BJ (cell line): ENCODE measurements at regions not wholly inside any gene's neighbourhood (a gene's known extent, or its start where the extent isn't known, plus 50 kb on each side); places are given as distances from the start of the nearest gene placed in this dataset.

ENCODE experiments used
- CTCF ChIA-PET: fragments of 350-600 bp; formaldehyde crosslinking; extraction: SDS; loops from one replicate; lab custom pipeline; 2021; ENCODE audit warnings: antibody characterized with exemption, inconsistent platforms; lab: Yijun Ruan, JAX
- POLR2A ChIA-PET: fragments of 300-600 bp; sonication (Branson Sonifier 250); formaldehyde crosslinking; extraction: SDS; loops from one replicate; lab custom pipeline; 2021; ENCODE audit warnings: antibody characterized with exemption; lab: Charles Lee
- DNase-seq: peaks from one replicate; pipeline ENCODE4 v3.0.0-alpha.2; 2011; ENCODE audit warnings: low read depth
- H3K27me3 ChIP-seq: 2 replicates; pipeline ENCODE4 v1.6.0; 2011; ENCODE audit warnings: low read length; ENCODE audit not compliant: control insufficient read depth, insufficient read depth
- H3K36me3 ChIP-seq: 2 replicates; pipeline ENCODE4 v1.5.1; 2011; ENCODE audit warnings: low read length; ENCODE audit not compliant: control insufficient read depth, insufficient read depth
- H3K4me3 ChIP-seq: 2 replicates; pipeline ENCODE4 v1.5.1; 2011; ENCODE audit warnings: low read depth, mild to moderate bottlenecking, control low read depth, low read length
- CTCF ChIP-seq: IDR thresholded peaks from 2 replicates; pipeline ENCODE4 v1.5.1; 2011; ENCODE audit warnings: low read depth, mild to moderate bottlenecking, control low read depth, inconsistent platforms, low read length, moderate library complexity; ENCODE audit not compliant: insufficient read depth

- ChIA-PET CTCF (no interaction called here), POLR2A (no interaction called here)
- no peak overlapping the region for H3K4me3 ChIP-seq
- TF ChIP-seq CTCF, result no peak
- no peak for DNase-seq
- H3K27me3 ChIP-seq, result no peaks in the 10 kb centered on the region
- H3K36me3 ChIP-seq, result no peaks in the 10 kb centered on the region
Measured at GRCh38 chr5:62707563-62707962, 128.9 kb downstream of the LRRC70 start.

GRCh38 chr5:62707131-62707530 lies 128.5 kb downstream of the LRRC70 start:
- no peak overlapping the region for H3K4me3 ChIP-seq
- TF ChIP-seq CTCF, result no peak
- H3K36me3 ChIP-seq, result no peaks in the 10 kb centered on the region
- CTCF ChIA-PET, result no interaction called here
- POLR2A ChIA-PET, result no interaction called here
- H3K27me3 ChIP-seq, result no peaks in the 10 kb centered on the region
- no peak for DNase-seq

DNA sequence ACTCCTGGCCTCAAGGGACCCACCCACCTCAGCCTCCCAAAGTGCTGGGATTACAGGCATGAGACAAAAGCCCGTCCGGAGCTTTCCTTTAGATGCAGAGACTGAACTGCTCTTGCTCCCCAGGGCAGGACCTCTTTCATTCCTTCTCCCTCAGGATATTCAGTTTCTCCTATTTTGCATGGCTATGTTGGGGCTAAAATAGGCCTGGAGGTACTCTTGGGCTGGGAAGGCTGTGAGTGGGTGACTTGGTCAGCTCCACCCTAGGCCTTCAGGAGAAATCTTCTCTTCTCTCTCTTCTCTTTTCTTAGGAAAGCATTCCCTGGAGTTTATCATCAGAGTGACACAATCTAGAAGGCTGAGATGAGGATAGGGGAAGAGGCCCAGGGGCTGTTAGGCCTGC lies 126.4 kb downstream of the LRRC70 start:
- DNase-seq, result no peak
- ChIA-PET POLR2A (no interaction called here), CTCF (no interaction called here)
- H3K36me3 ChIP-seq, result no peaks in the 10 kb centered on the region
- no peak for TF ChIP-seq CTCF
- H3K4me3 ChIP-seq, result no peak overlapping the region
- H3K27me3 ChIP-seq, result no peaks in the 10 kb centered on the region

DNA sequence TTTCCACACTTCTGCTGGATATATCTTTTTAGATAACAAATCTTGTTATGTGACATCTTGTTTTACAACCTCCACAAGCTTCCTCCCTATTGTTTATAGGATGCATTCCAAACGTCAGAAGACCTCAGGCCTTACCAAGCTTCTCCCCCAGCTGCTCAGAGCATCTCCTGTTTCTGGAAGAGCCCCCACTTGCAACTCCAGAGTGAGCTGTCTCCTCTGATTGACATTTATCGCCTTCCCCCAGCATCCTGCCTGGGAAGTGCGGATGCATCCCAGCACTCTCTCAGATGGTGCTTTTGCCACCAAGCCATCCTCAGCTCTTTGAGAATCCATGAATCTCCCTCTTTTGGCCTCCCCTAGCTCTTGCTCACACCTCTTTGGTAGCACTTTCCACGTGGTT lies 123.5 kb downstream of the LRRC70 start:
- no peaks in the 10 kb centered on the region for H3K27me3 ChIP-seq
- H3K36me3 ChIP-seq, result no peaks in the 10 kb centered on the region
- H3K4me3 ChIP-seq, result no peak overlapping the region
- ChIA-PET POLR2A (no interaction called here), CTCF (no interaction called here)
- no peak for TF ChIP-seq CTCF
- DNase-seq, result no peak

- Histone ChIP-seq H3K27me3 (no peaks in the 10 kb centered on the region), H3K4me3 (no peak overlapping the region), H3K36me3 (no peaks in the 10 kb centered on the region)
- ChIA-PET POLR2A (no interaction called here), CTCF (no interaction called here)
- DNase-seq, result no peak
- no peak for TF ChIP-seq CTCF
Measured at GRCh38 chr5:62701036-62701435, 122.4 kb downstream of the LRRC70 start.
